ENCODE measurements at regions not wholly inside any gene's neighbourhood (a gene's known extent, or its start where the extent isn't known, plus 50 kb on each side); places are given as distances from the start of the nearest gene placed in this dataset.
"Not testable (repeated sequence)": the region's sequence is repeated elsewhere in the genome, so short reads cannot be mapped to it uniquely, and the experiment has no call there.

DNA sequence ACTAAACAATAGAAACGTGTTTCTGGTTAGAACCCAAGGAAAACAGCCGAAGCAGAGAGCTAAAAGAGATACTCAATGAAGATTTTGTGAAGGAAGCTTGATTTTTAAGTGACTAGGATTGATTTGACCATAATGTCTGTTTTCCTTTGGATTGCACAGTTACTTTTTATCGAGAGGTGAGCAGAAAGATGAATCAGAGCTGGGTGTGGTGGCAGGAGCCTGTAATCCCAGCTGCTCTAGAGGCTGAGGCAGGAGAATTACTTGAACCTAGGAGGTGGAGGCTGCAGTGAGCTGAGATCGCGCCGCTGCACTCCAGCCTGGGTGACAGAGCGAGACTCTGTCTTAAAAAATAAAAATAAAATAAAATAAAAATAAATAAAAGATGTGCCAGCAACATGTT, 186.9 kb upstream of the HMHB1 start:
- H3K27ac Mint-ChIP-seq; CTCF ChIA-PET; H3K4me3 Mint-ChIP-seq; intact Hi-C loops (cut with micrococcal nuclease); DNase-seq; H3K27me3 Mint-ChIP-seq (ENCODE audit: low read depth); H3K9me3 Mint-ChIP-seq; H3K4me1 Mint-ChIP-seq (ENCODE audit: low read depth); H3K36me3 Mint-ChIP-seq (ENCODE audit: low read depth): not testable (repeated sequence)

DNA sequence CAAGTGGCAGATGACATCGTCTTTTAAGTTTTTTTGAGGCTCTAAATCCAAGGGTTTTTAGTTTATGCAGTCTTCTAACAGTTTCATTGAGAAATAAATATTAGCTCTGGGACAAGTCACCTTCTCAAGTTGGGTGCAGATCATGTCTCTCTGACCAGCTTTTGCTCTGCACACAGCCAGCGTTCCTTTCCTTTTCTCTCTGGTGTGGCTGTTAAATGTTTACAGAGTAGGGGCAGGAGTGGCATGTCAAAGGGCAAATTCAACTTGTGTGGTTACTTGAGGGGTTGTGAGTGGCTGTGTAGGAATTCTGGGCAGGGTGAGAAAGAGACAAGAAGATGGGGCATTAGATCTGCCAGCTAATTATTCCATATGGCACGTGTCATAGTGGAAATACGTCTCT, 187.5 kb upstream of the HMHB1 start:
- H3K27ac Mint-ChIP-seq, result no peak overlapping the region
- H3K36me3 Mint-ChIP-seq (ENCODE audit: low read depth), result no peaks in the 10 kb centered on the region
- DNase-seq, result no peak
- CTCF ChIA-PET, result no interaction called here
- H3K9me3 Mint-ChIP-seq, result peaks cover 3% of the 10 kb centered on the region
- intact Hi-C loops (cut with micrococcal nuclease), result no loop called here
- no peaks in the 10 kb centered on the region for H3K4me1 Mint-ChIP-seq (ENCODE audit: low read depth)
- H3K4me3 Mint-ChIP-seq, result no peak overlapping the region
- peaks cover 6% of the 10 kb centered on the region for H3K27me3 Mint-ChIP-seq (ENCODE audit: low read depth)

DNA sequence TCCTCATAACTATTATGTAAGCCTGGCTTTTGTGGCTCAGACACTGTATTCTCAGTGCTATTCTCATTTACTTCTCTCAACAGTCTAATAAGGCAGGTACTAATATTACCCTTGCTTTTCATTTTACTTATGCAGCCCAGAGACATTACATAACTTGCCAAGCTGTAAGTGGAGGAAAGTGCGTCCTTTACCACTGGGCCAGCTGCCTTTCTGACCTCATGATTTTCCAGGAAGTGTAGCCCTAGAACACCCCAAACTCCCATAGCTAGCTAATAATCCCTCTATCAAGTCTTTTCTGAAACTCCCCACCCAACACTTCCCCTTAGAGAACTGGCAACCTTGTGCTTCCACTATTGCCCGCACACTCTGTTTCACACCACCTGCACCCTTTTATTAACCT, 192.9 kb upstream of the HMHB1 start:
- intact Hi-C loops (cut with micrococcal nuclease), result no loop called here
- Mint-ChIP-seq H3K4me3 (no peak overlapping the region), H3K27ac (no peak overlapping the region), H3K4me1 (ENCODE audit: low read depth) (no peaks in the 10 kb centered on the region), H3K27me3 (ENCODE audit: low read depth) (peaks cover 16% of the 10 kb centered on the region), H3K36me3 (ENCODE audit: low read depth) (no peaks in the 10 kb centered on the region), H3K9me3 (peaks cover 3% of the 10 kb centered on the region)
- CTCF ChIA-PET, result no interaction called here
- DNase-seq, result no peak

DNA sequence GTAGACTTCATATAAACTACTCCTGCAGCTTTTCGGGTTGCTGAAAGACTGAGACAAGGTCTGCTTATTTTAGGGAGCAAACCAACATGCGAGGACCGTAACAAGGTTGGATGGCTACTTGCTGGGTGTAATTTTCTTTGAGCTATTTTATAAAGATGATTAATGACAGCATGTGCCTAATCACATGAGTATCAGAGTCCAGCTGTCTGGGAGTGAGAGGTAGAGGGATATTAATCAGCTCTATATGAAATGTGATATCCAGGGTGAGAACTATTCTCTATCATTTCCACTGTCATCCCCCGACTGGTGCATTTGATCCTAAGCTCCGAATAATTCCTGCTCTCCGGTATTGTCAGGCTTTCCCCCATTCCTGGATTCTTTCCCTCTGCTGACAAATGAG, 193.8 kb upstream of the HMHB1 start:
- Mint-ChIP-seq H3K4me3 (no peak overlapping the region), H3K4me1 (ENCODE audit: low read depth) (no peaks in the 10 kb centered on the region), H3K27ac (no peak overlapping the region), H3K27me3 (ENCODE audit: low read depth) (peaks cover 16% of the 10 kb centered on the region), H3K36me3 (ENCODE audit: low read depth) (no peaks in the 10 kb centered on the region), H3K9me3 (peaks cover 3% of the 10 kb centered on the region)
- CTCF ChIA-PET, result no interaction called here
- intact Hi-C loops (cut with micrococcal nuclease), result no loop called here
- DNase-seq, result no peak

DNA sequence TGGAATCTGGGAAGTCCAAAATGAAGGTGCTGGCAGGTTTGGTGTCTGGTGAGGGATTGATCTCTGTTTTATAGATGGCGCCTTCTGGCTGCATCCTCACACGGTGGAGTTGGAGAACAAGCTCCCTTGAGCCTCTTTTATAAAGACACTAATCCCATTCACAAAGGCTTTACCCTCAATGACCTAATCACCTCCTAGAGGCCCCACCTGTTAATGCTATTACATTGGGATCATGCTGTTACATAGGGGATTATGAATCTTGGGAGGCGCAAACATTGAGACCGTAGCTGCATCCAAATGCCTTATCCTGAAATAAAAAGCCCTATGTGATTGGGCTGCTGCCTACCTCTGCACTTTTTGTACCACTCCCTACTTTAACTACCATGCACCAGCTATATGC, 197.1 kb upstream of the HMHB1 start:
- DNase-seq, result no peak
- Mint-ChIP-seq H3K27ac (no peak overlapping the region), H3K4me1 (ENCODE audit: low read depth) (no peaks in the 10 kb centered on the region), H3K27me3 (ENCODE audit: low read depth) (peaks cover 15% of the 10 kb centered on the region), H3K36me3 (ENCODE audit: low read depth) (no peaks in the 10 kb centered on the region), H3K9me3 (no peaks in the 10 kb centered on the region), H3K4me3 (no peak overlapping the region)
- CTCF ChIA-PET, result no interaction called here
- intact Hi-C loops (cut with micrococcal nuclease), result no loop called here

DNA sequence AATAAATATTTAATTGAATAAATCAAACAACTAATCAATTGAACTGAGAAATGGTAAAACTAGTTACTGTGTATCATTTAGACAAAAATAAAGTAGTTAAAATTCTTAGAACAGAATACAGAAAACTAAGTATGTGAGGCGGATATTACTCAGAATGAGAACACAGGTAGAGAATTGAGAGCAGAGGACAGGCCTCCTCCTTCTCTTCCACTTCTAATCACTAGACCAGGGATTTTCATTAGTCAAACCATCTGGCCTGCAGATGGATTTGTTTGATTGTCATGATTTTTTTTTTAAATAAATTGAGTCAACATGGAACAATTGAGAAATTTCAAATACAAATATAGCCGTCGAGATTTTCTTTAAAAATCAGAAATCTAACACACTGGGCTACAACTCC, 198.6 kb upstream of the HMHB1 start:
- Mint-ChIP-seq H3K36me3 (ENCODE audit: low read depth) (peaks cover 1% of the 10 kb centered on the region), H3K27ac (no peak overlapping the region)

DNA sequence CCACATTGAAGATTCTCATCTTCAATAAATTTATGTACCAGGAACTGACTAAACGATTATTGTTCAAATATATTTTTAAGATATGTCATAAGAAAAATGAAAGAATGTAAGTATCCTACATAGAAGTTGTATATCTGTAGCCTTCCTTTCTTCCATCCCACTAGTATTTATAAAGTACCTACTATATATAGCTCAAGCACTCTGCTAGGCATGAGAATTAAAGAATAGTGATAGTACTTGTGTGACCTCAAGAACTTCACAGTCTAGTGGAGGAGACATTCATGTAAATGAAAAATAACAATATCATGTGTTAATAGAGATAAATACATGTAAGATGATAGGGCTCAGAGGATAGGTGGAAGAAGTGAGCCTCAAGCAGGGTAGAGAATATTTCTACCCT, 201.0 kb upstream of the HMHB1 start:
- Mint-ChIP-seq H3K4me3 (no peak overlapping the region), H3K4me1 (ENCODE audit: low read depth) (peaks cover 3% of the 10 kb centered on the region), H3K27ac (no peak overlapping the region), H3K27me3 (ENCODE audit: low read depth) (peaks cover 15% of the 10 kb centered on the region), H3K36me3 (ENCODE audit: low read depth) (peaks cover 1% of the 10 kb centered on the region), H3K9me3 (peaks cover 2% of the 10 kb centered on the region)
- intact Hi-C loops (cut with micrococcal nuclease), result no loop called here
- CTCF ChIA-PET, result no interaction called here
- DNase-seq, result no peak

More for the DNA sequence above, 198.6 kb upstream of the HMHB1 start:
- H3K9me3 Mint-ChIP-seq, result peaks cover 2% of the 10 kb centered on the region
- CTCF ChIA-PET, result no interaction called here
- intact Hi-C loops (cut with micrococcal nuclease), result no loop called here
- H3K27me3 Mint-ChIP-seq (ENCODE audit: low read depth), result peaks cover 16% of the 10 kb centered on the region
- H3K4me1 Mint-ChIP-seq (ENCODE audit: low read depth), result no peaks in the 10 kb centered on the region
- DNase-seq, result no peak
- no peak overlapping the region for H3K4me3 Mint-ChIP-seq

DNA sequence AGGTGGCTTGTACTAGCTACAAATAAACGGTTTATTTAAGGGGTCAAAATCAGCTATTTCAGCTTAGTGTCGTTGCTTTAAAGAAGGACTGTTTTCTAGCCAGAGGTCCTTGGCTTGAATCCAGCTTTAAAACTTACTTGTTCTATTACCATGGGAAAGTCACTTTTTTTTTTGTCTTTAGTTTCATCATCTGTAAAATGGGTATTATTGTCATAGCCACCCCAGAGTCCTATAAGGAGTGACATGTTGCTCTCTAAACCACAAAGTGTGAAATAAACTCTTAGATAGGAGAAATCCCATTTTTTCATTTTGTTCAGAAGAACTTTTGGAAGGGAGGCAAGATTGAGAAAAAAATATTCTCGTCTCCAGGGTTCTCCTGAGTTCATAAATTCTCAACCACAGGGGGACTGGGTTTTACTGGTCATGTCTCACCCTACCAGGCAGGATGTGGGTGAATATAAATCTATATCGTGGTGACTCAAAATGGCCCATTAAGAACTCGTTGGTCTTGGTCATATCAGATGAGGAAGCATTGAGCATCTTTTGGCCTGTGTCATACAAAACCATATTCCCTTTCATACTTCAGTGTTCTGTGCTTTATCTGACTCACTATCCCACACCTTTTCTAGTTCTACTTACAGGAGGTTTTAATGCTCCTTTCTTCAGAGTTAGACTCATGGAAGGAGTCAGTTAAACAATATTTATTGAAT, 202.7 kb upstream of the NR3C1 start:
- DNase-seq, result peak; percentile 34
- Mint-ChIP-seq H3K9me3 (peaks cover 2% of the 10 kb centered on the region), H3K4me3 (no peak overlapping the region), H3K27ac (no peak overlapping the region), H3K36me3 (ENCODE audit: low read depth) (peaks cover 1% of the 10 kb centered on the region), H3K4me1 (ENCODE audit: low read depth) (peaks cover 20% of the 10 kb centered on the region), H3K27me3 (ENCODE audit: low read depth) (peaks cover 19% of the 10 kb centered on the region)
- CTCF ChIA-PET, result interaction anchor here (0.7 kb wide), 3 partner anchors 39 to 595 kb away, joined by 3 to 6 read pairs (median 3); no protein-coding TSS in a partner anchor
- intact Hi-C loops (cut with micrococcal nuclease), result loop anchor here (1.0 to 5.0 kb wide), 5 partner anchors 49 to 604 kb away; no protein-coding TSS in a partner anchor

DNA sequence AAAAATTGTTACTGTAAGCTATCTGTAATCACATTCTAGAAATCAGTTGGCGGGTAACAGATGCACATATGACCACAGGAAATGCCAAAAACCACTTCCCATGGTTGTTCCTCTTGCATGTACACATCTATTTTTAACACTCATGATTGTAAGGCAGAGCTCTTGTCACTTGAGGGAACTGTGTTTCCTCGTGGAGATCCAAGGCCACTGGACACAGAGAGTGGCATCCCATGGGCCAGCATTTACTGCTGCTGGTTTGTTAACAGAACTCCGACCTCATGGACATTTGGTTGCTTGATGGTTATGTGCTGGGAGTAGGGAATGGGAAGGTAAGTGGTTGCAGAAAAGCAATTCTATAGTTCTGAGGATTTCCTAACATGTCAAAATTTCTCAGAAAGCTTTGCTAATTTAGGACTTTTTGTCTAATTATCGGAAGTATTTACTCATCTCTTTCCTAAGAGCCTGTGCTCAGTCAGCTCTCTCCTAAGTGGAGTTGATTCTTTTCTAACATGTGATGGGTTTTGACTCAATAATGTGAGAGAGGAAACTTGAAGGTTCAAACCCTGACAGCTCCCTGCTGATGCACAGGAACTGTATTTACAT, 202.0 kb upstream of the NR3C1 start:
- Mint-ChIP-seq H3K27ac (peak overlapping the region; percentile 36), H3K36me3 (ENCODE audit: low read depth) (peaks cover 1% of the 10 kb centered on the region), H3K27me3 (ENCODE audit: low read depth) (peaks cover 19% of the 10 kb centered on the region), H3K9me3 (peaks cover 2% of the 10 kb centered on the region), H3K4me1 (ENCODE audit: low read depth) (peaks cover 20% of the 10 kb centered on the region), H3K4me3 (no peak overlapping the region)
- intact Hi-C loops (cut with micrococcal nuclease), result loop anchor here (1.0 to 5.0 kb wide), 6 partner anchors 48 to 603 kb away; no protein-coding TSS in a partner anchor
- CTCF ChIA-PET, result interaction anchor here (0.5 to 0.7 kb wide), 4 partner anchors 38 to 822 kb away, joined by 3 to 6 read pairs (median 3); no protein-coding TSS in a partner anchor
- DNase-seq, result peak; percentile 57

DNA sequence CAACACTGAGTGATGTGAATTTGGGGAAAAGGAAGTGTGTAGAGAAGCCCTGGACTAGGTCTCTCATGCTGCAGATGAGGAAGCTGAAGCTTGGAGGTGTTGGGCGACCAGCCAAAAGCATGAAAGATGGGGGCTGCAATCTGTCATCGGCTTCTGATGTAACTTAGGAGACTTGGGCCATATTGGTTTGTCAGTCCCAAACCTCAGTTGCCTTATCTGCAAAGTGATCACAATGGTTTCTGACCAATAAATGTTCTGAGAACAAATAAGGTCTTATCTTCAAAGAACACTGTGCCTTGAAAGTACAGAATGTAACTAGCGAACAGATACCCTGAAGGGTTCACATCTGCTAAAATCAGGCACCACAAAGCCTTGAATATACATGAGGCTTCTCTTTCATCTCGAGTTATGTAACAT, 198.4 kb upstream of the NR3C1 start:
- H3K4me1 Mint-ChIP-seq (ENCODE audit: low read depth), result peaks cover 20% of the 10 kb centered on the region
- peaks cover 9% of the 10 kb centered on the region for H3K27me3 Mint-ChIP-seq (ENCODE audit: low read depth)
- no peak overlapping the region for H3K4me3 Mint-ChIP-seq
- no peak overlapping the region for H3K27ac Mint-ChIP-seq
- DNase-seq, result no peak
- H3K9me3 Mint-ChIP-seq, result no peaks in the 10 kb centered on the region
- CTCF ChIA-PET, result no interaction called here
- intact Hi-C loops (cut with micrococcal nuclease), result no loop called here
- H3K36me3 Mint-ChIP-seq (ENCODE audit: low read depth), result no peaks in the 10 kb centered on the region

DNA sequence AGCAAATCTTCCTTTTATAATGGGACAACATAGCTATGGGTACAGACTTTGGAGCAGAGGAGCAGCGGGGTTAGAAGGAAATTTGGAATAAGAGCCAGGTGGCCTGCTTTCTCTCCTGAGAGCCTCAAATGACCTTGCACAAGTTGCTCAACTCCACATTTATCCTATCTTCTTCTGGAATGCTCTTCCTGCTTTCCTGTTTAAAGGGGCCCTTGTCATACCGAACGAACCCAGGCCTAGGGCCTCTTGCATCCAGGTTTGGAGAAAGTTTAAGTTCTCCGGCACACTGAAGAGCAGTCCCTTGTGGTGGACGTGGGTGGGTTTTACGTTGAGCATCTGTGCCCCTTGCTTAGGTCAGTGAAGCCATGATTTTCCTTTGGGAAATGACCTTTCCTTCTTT, 197.9 kb upstream of the NR3C1 start:
- Mint-ChIP-seq H3K27ac (no peak overlapping the region), H3K4me3 (no peak overlapping the region), H3K27me3 (ENCODE audit: low read depth) (peaks cover 9% of the 10 kb centered on the region), H3K36me3 (ENCODE audit: low read depth) (no peaks in the 10 kb centered on the region), H3K4me1 (ENCODE audit: low read depth) (peaks cover 22% of the 10 kb centered on the region), H3K9me3 (no peaks in the 10 kb centered on the region)
- intact Hi-C loops (cut with micrococcal nuclease), result no loop called here
- CTCF ChIA-PET, result no interaction called here
- no peak for DNase-seq

DNA sequence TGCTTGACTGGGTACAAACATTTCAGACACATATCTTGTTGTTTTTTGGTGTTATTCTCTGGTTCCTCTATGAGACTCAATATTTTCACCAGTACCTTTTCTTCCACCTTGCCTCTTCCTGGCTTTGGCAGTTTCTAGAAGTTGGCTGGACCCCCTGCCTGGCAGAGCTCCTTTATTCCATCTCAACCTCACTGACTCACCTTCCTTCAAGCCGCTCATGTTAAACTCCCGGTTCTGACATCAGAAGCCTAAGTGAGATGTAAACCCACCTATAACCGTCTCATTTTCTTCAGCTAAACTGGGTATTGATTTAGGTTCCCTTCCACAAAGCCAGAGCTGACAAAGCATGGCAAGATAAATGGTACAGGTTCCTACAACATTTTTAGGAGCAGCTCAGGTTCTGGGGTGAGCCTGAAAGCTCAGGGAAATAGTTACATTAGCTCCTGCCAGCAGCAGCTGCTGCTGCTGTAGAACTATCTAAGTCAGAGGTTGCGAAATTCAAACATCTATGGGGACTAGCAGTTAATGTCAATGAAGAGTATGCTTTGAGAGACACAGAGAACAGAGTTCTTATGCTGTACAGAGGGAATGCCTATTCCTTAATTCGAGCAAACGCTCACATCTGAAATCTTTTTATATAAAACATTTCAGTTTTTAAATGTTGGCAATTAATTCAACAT, 197.1 kb upstream of the NR3C1 start:
- H3K9me3 Mint-ChIP-seq, result no peaks in the 10 kb centered on the region
- H3K4me1 Mint-ChIP-seq (ENCODE audit: low read depth), result peaks cover 17% of the 10 kb centered on the region
- no peak overlapping the region for H3K4me3 Mint-ChIP-seq
- no peak overlapping the region for H3K27ac Mint-ChIP-seq
- intact Hi-C loops (cut with micrococcal nuclease), result no loop called here
- no peaks in the 10 kb centered on the region for H3K36me3 Mint-ChIP-seq (ENCODE audit: low read depth)
- H3K27me3 Mint-ChIP-seq (ENCODE audit: low read depth), result peaks cover 9% of the 10 kb centered on the region
- CTCF ChIA-PET, result no interaction called here
- DNase-seq, result no peak

DNA sequence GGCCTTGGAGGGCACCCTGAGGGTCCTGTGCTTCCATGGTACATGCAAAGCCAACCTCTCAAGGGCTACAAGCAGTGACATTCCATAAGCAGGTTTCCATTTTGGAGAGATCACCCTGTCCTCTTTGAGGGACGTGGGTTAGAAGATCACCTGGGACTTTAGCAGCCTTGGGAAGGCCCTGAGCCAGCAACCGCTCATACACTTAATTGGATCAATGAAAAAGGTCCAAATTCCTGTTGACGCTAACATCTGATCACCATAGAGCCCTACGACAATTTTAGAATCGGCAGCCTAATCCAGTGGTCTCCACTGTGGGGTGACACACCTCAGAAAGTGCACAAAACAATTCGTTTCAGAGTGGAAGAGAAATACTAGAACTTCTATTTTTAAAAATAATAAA, 196.0 kb upstream of the NR3C1 start:
- intact Hi-C loops (cut with micrococcal nuclease), result no loop called here
- Mint-ChIP-seq H3K9me3 (no peaks in the 10 kb centered on the region), H3K4me1 (ENCODE audit: low read depth) (peaks cover 6% of the 10 kb centered on the region), H3K27ac (no peak overlapping the region), H3K36me3 (ENCODE audit: low read depth) (no peaks in the 10 kb centered on the region), H3K27me3 (ENCODE audit: low read depth) (peaks cover 4% of the 10 kb centered on the region), H3K4me3 (no peak overlapping the region)
- CTCF ChIA-PET, result no interaction called here
- DNase-seq, result no peak

All from activated naive CD4-positive, alpha-beta T cell treated with anti-CD3 and anti-CD28 coated beads for 36 hours (primary cell).